ENCODE measurements at regions not wholly inside any gene's neighbourhood (a gene's known extent, or its start where the extent isn't known, plus 50 kb on each side); places are given as distances from the start of the nearest gene placed in this dataset.
"Not testable (repeated sequence)": the region's sequence is repeated elsewhere in the genome, so short reads cannot be mapped to it uniquely, and the experiment has no call there.

DNA sequence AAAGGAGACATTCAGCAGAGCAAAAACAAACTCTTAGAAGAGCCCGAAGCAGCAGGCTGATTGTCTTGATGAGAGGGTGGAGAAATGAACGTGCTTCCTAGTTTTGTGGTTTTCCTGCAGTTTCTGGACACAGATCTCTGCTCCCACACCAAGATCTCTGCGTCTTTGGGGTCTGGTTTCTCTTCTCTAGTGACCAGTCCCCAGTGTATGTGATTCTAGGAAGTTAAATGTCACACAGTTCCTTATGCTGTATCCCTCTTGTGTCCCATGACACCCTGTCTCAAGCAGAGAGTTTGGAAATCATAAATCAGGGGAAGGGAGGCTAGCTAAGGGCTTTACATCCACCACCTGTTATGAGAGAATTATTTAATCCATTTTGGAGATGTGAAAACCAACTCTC lies 55.4 kb upstream of the KLF14 start:
- Histone ChIP-seq H3K4me1 (ENCODE audit: control insufficient read depth, insufficient read depth, low read length) (no peaks in the 10 kb centered on the region), H3K27me3 (ENCODE audit: control insufficient read depth, insufficient read depth, low read length) (no peaks in the 10 kb centered on the region), H3K4me3 (ENCODE audit: low read length) (no peak overlapping the region), H3K36me3 (ENCODE audit: control insufficient read depth, insufficient read depth, low read length) (no peaks in the 10 kb centered on the region), H3K27ac (ENCODE audit: low read depth, low read length) (no peak overlapping the region), H3K9ac (ENCODE audit: low read length) (no peak overlapping the region)

DNA sequence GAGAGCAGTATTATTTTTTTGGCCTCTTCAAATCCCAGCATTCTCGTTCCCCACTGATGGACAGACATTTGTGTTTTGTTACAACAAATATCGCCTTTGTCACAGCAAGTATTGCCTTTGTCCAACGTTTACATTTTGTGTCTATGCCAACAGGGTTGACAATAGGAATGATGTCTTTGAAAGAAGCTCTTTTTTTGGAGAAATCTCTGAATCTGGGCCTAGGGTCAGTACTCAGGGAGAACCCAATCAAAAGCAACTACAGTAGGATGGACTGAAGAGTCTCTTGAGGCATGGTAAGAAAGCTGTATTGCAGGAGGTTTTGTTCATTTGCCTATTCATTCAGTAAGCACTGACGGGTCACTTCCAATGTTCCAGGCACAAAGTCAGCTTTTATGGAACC lies 57.7 kb upstream of the KLF14 start:
- Histone ChIP-seq H3K4me3 (ENCODE audit: low read length) (no peak overlapping the region), H3K27ac (ENCODE audit: low read depth, low read length) (no peak overlapping the region), H3K27me3 (ENCODE audit: control insufficient read depth, insufficient read depth, low read length) (no peaks in the 10 kb centered on the region), H3K4me1 (ENCODE audit: control insufficient read depth, insufficient read depth, low read length) (no peaks in the 10 kb centered on the region), H3K36me3 (ENCODE audit: control insufficient read depth, insufficient read depth, low read length) (no peaks in the 10 kb centered on the region), H3K9ac (ENCODE audit: low read length) (no peak overlapping the region)

DNA sequence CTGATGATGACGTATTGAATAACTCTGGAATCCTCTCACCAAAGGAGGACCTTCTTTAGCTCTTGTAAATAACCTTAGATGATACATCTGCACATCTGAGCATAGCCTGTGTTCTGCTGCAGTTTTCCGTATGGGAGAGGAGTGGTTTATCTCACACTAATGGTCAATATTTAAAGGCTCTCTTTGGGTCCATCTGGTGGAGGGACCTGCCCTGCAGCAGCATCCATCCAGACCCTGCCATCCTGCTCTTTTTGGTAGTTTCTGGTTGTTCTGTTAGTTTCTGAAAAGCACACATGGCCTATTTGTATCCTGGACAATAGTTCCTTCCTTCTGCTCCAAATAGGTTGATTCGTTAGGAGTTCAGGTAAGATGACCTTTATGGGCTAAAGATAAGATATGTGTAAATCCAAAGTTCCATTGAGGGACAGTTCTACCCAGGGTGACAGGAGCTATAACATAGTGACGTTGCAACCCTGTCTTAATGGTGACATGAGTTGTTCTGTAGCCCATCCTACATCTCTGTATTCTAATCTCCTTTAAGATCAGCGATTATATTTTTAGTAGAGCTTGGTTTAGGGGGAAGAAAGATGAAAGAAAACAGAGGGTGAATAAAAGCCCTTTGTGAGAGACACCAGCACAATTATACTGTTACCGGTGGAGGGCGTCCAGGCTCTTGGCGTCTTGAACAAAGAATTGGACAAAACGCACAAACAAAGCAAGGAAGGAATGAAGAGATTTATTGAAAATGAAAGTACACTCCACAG lies 60.0 kb upstream of the KLF14 start:
- H3K4me1 ChIP-seq (ENCODE audit: control insufficient read depth, insufficient read depth, low read length): no peaks in the 10 kb centered on the region
- no peaks in the 10 kb centered on the region for H3K27me3 ChIP-seq (ENCODE audit: control insufficient read depth, insufficient read depth, low read length)
- no peak overlapping the region for H3K4me3 ChIP-seq (ENCODE audit: low read length)
- no peaks in the 10 kb centered on the region for H3K36me3 ChIP-seq (ENCODE audit: control insufficient read depth, insufficient read depth, low read length)
- no peak overlapping the region for H3K27ac ChIP-seq (ENCODE audit: low read depth, low read length)
- no peak overlapping the region for H3K9ac ChIP-seq (ENCODE audit: low read length)

DNA sequence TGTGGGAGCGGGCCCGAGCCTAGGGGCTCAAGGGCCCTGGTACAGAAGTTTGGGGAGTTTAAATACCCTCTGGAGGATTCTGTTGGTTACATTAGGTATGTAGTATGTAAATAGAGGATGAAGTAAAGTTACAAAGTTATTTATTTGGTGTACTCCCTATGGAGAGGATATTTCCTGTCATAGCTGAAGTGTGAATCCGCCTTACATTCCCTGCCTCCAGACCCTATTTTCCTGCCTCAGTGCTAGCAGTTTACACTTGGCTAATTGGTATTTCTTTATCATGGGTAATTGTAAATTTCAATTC lies 60.6 kb upstream of the KLF14 start:
- Histone ChIP-seq H3K27ac (ENCODE audit: low read depth, low read length) (no peak overlapping the region), H3K4me1 (ENCODE audit: control insufficient read depth, insufficient read depth, low read length) (no peaks in the 10 kb centered on the region), H3K4me3 (ENCODE audit: low read length) (no peak overlapping the region), H3K9ac (ENCODE audit: low read length) (no peak overlapping the region), H3K27me3 (ENCODE audit: control insufficient read depth, insufficient read depth, low read length) (no peaks in the 10 kb centered on the region), H3K36me3 (ENCODE audit: control insufficient read depth, insufficient read depth, low read length) (no peaks in the 10 kb centered on the region)

DNA sequence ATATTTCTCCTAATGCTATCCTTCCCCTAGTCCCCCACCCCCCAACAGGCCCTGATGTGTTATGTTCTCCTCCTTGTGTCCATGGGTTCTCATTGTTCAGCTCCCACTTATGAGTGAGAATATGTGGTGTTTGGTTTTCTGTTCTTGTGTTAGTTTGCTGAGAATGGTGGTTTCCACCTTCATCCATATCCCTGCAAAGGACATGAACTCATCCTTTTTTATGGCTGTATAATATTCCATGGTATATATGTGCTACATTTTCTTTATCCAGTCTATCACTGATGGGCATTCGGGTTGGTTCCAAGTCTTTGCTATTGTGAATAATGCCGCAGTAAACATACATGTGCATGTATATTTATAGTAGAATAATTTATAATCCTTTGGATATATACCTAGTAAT lies 62.4 kb upstream of the KLF14 start:
- H3K4me1 ChIP-seq (ENCODE audit: control insufficient read depth, insufficient read depth, low read length); H3K9ac ChIP-seq (ENCODE audit: low read length): not testable (repeated sequence)

DNA sequence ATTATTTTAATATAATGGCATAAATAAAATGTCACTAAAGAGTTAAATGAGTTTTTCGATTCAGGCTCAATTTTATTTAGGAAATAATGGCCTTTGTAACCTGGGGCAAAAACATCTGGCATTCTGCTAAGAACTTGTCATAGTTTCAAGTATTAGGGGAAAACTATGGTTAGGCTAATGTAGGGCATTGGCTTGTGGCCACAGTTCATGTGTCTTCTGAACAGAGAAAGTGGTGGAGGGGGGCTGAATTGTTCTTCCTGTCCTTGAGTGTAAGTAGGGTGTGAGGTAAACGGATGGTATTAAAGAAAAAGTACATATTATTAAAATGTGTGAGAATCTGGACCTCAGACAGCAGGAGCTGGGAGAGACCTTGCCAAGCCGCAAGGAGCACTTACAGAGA lies 69.1 kb upstream of the KLF14 start:
- H3K27ac ChIP-seq (ENCODE audit: low read depth, low read length): no peak overlapping the region

More for the DNA sequence above, 62.4 kb upstream of the KLF14 start:
- H3K27ac ChIP-seq (ENCODE audit: low read depth, low read length); H3K4me3 ChIP-seq (ENCODE audit: low read length); H3K36me3 ChIP-seq (ENCODE audit: control insufficient read depth, insufficient read depth, low read length); H3K27me3 ChIP-seq (ENCODE audit: control insufficient read depth, insufficient read depth, low read length): not testable (repeated sequence)

DNA sequence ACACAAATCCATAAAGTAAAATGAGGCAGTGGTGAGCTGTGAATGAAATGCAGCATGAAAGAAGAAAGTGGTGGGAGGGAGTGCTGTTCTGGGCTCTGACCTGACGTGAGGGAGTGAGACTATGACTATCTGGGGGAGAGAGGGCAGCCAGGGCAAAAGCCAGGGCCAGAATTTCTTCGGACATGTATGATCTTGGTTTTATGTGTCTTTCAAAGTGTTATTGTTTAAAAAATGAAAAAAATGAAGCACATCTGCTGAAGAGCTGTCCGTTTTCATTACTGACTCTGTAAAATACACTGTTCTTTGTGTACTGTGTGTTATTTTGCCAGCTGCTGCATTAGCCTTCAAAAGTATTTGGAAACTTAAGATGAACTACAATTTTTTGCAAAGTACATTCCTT lies 70.2 kb upstream of the KLF14 start:
- Histone ChIP-seq H3K36me3 (ENCODE audit: control insufficient read depth, insufficient read depth, low read length) (no peaks in the 10 kb centered on the region), H3K27me3 (ENCODE audit: control insufficient read depth, insufficient read depth, low read length) (peaks cover 4% of the 10 kb centered on the region), H3K27ac (ENCODE audit: low read depth, low read length) (no peak overlapping the region), H3K4me1 (ENCODE audit: control insufficient read depth, insufficient read depth, low read length) (no peaks in the 10 kb centered on the region), H3K4me3 (ENCODE audit: low read length) (no peak overlapping the region), H3K9ac (ENCODE audit: low read length) (no peak overlapping the region)

More for the DNA sequence above, 69.1 kb upstream of the KLF14 start:
- H3K4me1 ChIP-seq (ENCODE audit: control insufficient read depth, insufficient read depth, low read length): no peaks in the 10 kb centered on the region
- no peaks in the 10 kb centered on the region for H3K36me3 ChIP-seq (ENCODE audit: control insufficient read depth, insufficient read depth, low read length)
- H3K9ac ChIP-seq (ENCODE audit: low read length): no peak overlapping the region
- H3K4me3 ChIP-seq (ENCODE audit: low read length): no peak overlapping the region
- H3K27me3 ChIP-seq (ENCODE audit: control insufficient read depth, insufficient read depth, low read length): peaks cover 4% of the 10 kb centered on the region

DNA sequence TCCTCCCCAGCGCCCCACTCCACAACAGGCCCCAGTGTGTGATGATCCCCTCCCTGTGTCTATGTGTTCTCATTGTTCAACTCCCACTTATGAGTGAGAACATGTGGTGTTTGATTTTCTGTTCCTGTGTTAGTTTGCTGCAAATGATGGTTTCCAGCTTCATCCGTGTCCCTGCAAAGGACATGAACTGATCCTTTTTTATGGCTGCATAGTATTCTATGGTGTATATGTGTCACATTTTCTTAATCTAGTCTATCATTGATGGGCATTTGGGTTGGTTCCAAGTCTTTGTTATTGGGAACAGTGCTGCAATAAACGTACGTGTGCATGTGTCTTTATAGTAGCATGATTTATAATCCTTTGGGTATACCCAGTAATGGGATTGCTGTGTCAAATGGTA lies 78.8 kb upstream of the KLF14 start:
- H3K9ac ChIP-seq (ENCODE audit: low read length); H3K4me1 ChIP-seq (ENCODE audit: control insufficient read depth, insufficient read depth, low read length); H3K27ac ChIP-seq (ENCODE audit: low read depth, low read length); H3K36me3 ChIP-seq (ENCODE audit: control insufficient read depth, insufficient read depth, low read length); H3K4me3 ChIP-seq (ENCODE audit: low read length); H3K27me3 ChIP-seq (ENCODE audit: control insufficient read depth, insufficient read depth, low read length): not testable (repeated sequence)

DNA sequence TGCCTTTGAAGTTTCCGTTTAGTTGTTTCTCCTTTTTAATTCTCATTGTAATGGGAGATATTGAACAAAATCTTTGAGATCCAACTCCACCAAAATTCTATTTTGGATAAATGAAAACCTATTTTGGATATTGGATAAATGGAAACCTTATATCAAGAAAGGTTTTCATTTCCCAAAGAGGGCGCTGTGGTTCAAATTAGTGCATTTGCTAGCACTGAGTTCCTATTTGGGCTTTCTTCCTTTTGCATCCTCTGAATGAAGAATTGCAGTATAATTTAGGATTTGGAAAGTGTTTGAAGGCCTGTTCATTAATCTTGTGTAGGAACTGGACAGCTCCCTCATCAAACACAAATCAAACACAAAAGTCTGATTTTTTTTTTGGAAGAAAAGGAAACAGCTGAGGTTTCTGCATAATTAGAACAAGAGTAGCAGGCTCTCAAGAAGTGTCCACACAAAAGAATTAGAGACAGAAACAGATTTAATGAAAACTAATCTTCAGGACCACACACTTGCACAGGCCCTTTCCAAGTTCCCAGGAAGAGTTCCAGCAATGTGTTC lies 80.8 kb upstream of the KLF14 start:
- no peaks in the 10 kb centered on the region for H3K27me3 ChIP-seq (ENCODE audit: control insufficient read depth, insufficient read depth, low read length)
- H3K4me1 ChIP-seq (ENCODE audit: control insufficient read depth, insufficient read depth, low read length): no peaks in the 10 kb centered on the region
- no peak overlapping the region for H3K27ac ChIP-seq (ENCODE audit: low read depth, low read length)
- no peak overlapping the region for H3K9ac ChIP-seq (ENCODE audit: low read length)
- H3K4me3 ChIP-seq (ENCODE audit: low read length): no peak overlapping the region
- no peaks in the 10 kb centered on the region for H3K36me3 ChIP-seq (ENCODE audit: control insufficient read depth, insufficient read depth, low read length)

DNA sequence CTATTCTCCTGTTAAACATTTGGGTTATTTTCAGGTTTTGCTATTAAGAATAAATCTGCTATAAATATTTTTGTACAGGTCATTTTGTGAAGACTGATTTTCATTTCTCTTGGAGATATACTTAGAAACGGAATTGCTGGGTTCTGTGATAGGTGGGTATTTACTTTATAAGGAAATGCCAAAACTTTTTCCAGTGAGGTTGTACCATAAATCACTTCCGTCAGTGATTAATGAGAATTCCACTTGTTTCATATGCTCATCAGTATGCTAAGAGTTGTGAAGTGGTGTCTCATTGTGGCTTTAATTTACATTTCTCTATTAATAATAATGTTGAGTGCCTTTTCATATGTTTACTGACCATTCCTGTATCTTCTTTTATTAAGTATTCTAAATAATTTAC lies 84.0 kb upstream of the KLF14 start:
- Histone ChIP-seq H3K27me3 (ENCODE audit: control insufficient read depth, insufficient read depth, low read length) (no peaks in the 10 kb centered on the region), H3K4me1 (ENCODE audit: control insufficient read depth, insufficient read depth, low read length) (no peaks in the 10 kb centered on the region), H3K4me3 (ENCODE audit: low read length) (no peak overlapping the region), H3K9ac (ENCODE audit: low read length) (no peak overlapping the region), H3K36me3 (ENCODE audit: control insufficient read depth, insufficient read depth, low read length) (no peaks in the 10 kb centered on the region), H3K27ac (ENCODE audit: low read depth, low read length) (no peak overlapping the region)

DNA sequence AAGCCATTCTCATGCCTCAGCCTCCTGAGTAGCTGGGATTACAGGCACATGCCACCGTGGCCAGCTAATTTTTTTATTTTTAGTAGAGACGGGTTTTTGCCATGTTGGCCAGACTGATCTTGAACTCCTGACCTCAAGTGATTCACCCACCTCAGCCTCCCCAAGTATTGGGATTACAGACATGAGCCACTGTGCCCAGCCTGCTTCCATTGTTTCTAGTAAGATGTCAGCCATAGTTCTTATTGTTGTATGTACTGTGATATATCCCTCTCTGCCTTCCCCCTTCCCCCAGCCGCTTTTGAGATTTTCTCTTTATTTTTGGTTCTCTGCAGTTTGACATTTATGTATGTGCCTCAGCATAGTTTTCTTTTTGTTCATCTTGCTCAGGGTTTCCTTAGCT lies 87.9 kb upstream of the KLF14 start:
- no peaks in the 10 kb centered on the region for H3K27me3 ChIP-seq (ENCODE audit: control insufficient read depth, insufficient read depth, low read length)
- H3K36me3 ChIP-seq (ENCODE audit: control insufficient read depth, insufficient read depth, low read length): no peaks in the 10 kb centered on the region
- H3K4me3 ChIP-seq (ENCODE audit: low read length): no peak overlapping the region
- no peak overlapping the region for H3K27ac ChIP-seq (ENCODE audit: low read depth, low read length)
- H3K4me1 ChIP-seq (ENCODE audit: control insufficient read depth, insufficient read depth, low read length): no peaks in the 10 kb centered on the region
- no peak overlapping the region for H3K9ac ChIP-seq (ENCODE audit: low read length)

DNA sequence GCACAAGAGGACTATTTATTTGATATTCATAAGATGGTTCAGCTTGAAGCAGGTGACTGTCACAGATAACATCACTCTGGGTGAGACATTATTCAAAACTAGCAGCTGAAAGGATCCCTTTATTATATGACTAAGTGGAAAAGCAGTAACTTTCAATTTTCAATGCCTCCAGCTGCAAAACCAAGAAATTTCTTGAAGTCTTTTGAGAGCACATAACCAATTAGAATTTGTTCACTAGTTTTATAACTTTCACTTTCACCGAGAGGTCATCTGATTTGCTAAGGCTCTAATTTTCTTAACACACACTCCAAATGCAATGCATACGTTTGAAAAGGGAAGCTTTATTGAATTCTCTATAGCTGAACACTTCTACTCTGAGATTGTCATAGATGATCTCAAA lies 88.6 kb upstream of the KLF14 start:
- no peaks in the 10 kb centered on the region for H3K36me3 ChIP-seq (ENCODE audit: control insufficient read depth, insufficient read depth, low read length)
- no peak overlapping the region for H3K9ac ChIP-seq (ENCODE audit: low read length)
- no peak overlapping the region for H3K4me3 ChIP-seq (ENCODE audit: low read length)
- H3K27ac ChIP-seq (ENCODE audit: low read depth, low read length): no peak overlapping the region
- H3K4me1 ChIP-seq (ENCODE audit: control insufficient read depth, insufficient read depth, low read length): no peaks in the 10 kb centered on the region
- no peaks in the 10 kb centered on the region for H3K27me3 ChIP-seq (ENCODE audit: control insufficient read depth, insufficient read depth, low read length)

DNA sequence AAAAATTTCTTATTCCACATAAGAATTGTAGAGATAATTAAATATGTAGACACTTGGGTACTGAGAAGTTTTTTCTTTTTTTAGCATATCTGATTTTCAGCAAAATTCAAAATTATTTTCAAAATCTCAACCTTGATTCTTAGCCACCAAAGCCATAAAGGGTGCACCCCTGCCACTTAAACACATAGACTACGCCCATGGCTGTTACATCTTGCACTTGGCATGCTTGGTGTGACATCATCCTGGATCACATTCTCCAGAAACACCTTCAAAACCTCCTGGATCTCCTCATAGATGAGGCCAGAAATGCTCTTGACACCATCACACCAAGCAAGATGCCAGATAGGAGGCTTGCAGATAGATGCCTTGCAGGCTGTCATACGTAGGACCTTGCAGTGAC lies 89.1 kb upstream of the KLF14 start:
- no peaks in the 10 kb centered on the region for H3K4me1 ChIP-seq (ENCODE audit: control insufficient read depth, insufficient read depth, low read length)
- H3K9ac ChIP-seq (ENCODE audit: low read length): no peak overlapping the region

More for the DNA sequence above, 89.1 kb upstream of the KLF14 start:
- Histone ChIP-seq H3K4me3 (ENCODE audit: low read length) (no peak overlapping the region), H3K27me3 (ENCODE audit: control insufficient read depth, insufficient read depth, low read length) (no peaks in the 10 kb centered on the region), H3K27ac (ENCODE audit: low read depth, low read length) (no peak overlapping the region), H3K36me3 (ENCODE audit: control insufficient read depth, insufficient read depth, low read length) (no peaks in the 10 kb centered on the region)
